NCI-H128 (cell line): ENCODE measurements at regions not wholly inside any gene's neighbourhood (a gene's known extent, or its start where the extent isn't known, plus 50 kb on each side); places are given as distances from the start of the nearest gene placed in this dataset.
"Not testable (repeated sequence)": the region's sequence is repeated elsewhere in the genome, so short reads cannot be mapped to it uniquely, and the experiment has no call there.

Experiments used
- DNase-seq: peaks from one replicate; lab custom pipeline; 2025; ENCODE audit not compliant: unreplicated experiment; lab: John Stamatoyannopoulos, UW

DNA sequence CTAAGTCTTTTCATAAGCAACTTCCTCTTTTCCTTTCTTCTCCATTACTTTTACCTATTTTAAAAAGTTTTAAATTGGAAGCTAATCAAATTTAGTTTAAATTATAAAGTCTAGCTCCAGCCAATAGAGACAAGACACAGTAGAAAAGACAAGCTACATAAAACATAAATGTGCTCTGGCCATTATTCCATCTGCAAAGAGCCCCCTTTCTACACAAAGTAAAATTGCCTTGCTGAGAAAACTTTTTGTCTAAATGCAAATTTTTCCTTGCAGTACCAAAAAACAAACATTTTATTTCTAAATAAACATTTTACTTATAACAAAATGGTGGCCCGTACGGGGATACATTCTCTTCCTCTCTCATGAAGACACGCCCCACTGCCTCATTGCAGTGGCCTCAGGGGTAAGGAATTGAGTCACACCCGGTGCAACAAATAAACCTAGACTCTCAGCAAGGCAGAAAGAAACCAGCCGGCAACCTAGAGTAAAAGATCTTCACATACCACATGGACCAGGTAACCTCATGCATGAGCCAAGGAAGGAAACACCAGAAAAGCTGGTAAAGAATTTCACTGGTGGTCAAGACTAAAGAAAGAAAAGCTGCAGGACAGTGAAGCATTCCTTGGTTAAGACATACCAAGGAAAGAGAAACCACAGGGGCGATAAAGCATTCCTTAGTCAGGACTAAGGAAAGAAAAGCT, 71.6 kb upstream of the ZNF746 start:
- no peak for DNase-seq

DNA sequence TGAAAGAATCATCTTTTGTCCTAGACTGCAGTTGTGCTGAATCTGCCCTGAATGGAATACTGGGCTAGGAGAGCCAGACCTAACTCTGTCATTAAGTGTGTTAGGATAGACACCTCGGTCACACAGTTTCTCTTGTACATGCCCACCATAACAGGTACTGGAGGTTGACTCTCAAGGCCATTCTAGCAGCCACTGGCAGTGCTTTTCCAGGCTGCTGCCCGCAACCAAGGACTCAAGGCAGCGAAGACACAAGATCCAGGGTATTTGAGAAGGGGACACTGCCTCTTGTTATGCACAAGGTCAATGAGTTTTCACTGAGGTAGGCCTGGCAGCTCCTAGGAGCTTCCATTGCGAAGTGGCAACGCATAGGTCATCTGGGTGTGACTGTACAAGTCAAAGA, 70.6 kb upstream of the ZNF746 start:
- DNase-seq, result no peak

DNA sequence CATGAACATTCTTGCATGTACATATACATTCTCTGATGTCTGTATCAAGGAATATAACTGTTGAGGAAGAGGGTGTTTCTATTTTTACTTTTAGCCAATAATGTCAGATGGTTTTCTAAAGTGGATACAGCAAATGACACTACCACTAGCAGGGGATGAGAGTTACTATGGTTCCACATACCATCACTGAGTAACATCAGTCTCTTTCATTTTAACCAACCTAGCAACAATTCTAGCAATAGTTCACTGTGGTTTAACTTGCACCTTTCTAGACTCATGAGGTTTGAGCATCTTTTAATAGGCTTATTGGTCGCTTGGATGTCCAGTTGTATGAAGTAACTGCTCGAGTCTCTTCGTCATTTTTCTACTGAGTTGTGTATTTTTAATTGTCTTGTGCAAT, 68.5 kb upstream of the ZNF746 start:
- DNase-seq, result no peak

DNA sequence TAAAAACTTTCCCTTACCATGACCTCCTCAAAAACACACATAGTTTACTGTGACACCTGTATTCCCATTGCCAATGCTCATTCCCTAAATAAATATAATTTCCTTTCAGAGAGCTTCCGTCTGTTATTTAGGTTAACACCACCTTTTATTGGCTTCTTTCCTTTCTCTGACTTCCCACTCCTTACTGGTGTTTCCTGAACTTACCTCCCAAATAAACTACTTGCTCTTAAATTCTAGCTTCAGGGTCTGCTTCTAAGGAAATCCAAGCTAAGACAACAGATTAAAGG, 67.4 kb upstream of the ZNF746 start:
- no peak for DNase-seq

DNA sequence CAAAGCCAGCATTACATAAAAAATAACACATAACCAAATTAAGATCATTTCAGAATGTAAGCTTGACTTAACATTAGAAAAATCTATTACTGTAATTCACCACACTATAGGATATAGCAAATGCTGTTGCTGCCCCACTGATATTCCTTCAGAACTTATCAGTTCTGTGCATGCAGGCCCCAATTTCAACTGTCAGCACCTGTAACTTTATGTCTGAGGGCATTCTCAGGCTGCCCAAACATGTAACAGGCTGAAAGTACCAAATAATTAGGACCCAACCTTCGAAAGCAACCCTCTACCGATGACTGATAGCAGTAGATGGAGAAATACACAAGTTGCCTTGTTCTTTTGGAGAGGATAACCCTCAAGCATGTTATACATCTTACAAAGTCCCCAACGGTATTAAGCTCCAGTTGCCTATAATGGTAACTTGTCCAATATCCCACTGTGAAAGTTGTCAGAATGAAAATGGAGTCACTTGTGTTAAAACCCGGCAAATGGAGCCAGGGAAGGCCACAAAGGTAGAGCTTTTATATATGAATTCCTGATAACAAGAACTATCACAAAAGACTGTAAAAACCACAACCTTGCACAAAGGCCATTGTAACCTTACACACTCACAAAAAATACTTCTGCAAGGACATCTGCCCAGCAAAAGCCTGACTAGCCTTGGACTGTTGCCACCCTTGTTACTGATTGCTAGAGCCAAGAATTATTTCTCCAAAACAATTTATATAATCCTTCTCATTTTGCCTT, 66.9 kb upstream of the ZNF746 start:
- DNase-seq, result no peak

DNA sequence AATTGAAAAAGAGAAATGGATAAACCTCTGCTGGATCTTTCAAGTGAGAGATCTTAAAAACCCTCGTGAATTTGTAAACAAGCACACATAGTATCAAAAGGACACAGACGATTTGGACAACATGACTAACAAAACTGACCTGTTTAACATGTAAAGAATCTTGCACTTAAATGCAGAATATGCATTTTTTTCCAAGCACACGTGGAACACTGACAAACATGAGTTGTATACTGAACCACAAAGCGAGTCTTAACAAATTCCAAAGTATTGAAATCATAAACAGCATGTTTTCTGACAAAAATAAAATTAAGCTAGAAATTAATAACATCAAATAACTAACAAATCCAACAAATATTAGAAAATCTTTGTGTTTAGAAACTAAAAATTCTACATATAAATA, 65.0 kb upstream of the ZNF746 start:
- DNase-seq, result no peak

DNA sequence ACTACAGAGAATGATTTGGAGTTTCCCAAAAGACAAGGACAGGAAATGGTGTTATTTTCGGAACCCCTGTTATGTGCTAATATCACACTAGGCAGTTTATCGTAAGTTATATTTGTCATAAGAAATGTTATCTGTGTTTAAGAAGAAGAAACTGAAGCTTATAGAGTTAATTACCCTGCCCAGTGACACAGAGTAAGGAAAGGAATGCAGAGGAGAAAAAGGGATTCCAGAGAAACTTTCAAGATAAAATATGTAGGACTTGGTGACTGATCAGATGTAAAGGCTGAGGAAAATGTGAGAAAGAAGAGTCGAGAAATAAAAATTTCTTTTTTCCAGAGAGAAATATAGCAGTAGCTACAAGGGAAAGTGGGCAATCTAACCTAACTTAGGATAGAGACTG, 63.5 kb upstream of the ZNF746 start:
- no peak for DNase-seq

DNA sequence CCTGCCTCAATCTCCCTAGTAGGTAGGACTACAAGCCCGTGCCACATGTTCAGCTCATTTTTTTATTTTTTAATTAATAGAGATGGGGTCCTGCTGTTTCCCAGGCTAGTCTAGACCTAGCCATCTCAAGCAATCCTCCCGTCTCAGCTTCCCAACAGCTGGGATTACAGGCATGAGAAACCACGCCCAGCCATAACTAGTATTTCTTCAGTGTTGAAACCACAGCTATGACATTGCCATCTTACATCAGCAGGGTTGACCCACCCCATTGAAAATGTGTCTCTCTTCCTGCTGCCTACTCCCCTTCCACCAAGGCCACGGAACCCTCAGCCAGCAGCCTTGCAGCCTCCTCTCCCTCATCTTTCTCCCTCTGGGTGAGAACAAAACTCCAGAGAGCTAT, 62.1 kb upstream of the ZNF746 start:
- no peak for DNase-seq

DNA sequence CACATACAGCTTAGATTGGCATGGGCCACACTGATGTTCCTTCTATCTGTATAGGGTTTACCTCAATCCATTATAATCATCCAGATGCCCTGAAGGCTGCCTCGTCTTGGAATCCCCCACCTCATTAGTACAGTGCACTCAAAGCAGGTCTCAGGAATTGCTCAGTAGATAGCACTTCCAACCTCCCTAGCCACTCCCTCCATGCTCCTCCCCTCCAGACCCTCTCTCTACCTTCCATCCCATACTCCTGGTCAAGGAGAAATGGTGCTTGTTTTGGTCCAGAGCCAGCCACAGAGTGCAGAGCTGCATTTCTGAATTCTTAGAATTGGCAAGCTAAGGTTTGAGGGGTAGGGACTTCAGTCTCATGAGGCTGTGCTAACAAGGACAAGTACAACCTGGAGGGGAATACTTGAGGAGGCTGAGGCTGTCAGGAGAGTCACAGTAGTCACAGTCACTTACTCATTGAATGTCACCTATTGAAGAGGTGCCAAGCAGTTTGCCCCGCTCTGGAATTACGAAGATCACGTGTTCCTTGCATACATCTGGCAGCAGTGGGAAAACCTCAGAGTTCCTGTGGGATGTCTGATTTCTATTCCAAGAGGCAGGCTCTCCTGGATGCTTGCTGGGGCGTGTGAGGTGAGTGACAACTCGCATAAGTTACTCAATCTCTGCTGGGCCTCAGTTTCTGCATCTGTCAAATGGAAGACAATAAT, 60.7 kb upstream of the ZNF746 start:
- no peak for DNase-seq

DNA sequence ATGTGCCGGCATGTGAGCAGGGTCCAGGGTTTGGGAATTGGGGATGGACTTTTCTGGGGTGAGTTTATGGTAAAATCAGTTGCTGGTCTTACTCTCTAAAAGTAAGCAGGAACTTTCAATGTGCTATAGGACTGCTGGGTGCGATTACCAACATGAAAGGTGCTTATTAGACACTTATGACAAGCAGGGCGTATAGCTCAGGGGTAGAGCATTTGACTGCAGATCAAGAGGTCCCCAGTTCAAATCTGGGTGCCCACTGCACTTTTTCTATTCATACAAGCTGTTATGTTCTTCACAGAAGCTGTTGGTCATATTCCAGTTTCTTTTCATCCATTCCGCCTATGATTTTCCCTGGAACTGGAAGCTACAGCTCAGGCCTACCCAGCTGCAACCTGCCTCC, 58.9 kb upstream of the ZNF746 start:
- DNase-seq, result not testable (repeated sequence)

DNA sequence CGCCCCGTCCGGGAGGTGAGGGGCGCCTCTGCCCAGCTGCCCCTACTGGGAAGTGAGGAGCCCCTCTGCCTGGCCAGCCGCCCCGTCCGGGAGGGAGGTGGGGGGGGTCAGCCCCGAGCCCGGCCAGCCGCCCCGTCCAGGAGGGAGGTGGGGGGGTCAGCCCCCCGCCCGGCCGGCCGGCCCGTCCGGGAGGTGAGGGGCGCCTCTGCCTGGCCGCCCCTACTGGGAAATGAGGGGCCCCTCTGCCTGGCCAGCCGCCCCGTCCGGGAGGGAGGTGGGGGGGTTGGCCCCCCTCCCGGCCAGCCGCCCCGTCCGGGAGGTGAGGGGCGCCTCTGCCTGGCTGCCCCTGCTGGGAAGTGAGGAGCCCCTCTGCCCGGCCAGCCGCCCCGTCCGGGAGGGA, 57.2 kb upstream of the ZNF746 start:
- not testable (repeated sequence) for DNase-seq

DNA sequence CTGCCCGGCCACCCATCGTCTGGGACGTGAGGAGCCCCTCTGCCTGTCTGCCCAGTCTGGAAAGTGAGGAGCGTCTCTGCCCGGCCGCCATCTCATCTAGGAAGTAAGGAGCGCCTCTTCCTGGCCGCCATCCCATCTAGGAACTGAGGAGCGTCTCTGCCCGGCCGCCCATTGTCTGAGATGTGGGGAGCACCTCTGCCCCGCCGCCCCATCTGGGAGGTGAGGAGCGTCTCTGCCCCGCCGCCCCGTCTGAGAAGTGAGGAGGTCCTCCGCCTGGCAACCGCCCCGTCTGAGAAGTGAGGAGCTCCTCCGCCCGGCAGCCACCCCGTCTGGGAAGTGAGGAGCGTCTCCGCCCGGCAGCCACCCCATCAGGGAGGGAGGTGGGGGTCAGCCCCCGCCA, 56.4 kb upstream of the ZNF746 start:
- DNase-seq, result not testable (repeated sequence)

DNA sequence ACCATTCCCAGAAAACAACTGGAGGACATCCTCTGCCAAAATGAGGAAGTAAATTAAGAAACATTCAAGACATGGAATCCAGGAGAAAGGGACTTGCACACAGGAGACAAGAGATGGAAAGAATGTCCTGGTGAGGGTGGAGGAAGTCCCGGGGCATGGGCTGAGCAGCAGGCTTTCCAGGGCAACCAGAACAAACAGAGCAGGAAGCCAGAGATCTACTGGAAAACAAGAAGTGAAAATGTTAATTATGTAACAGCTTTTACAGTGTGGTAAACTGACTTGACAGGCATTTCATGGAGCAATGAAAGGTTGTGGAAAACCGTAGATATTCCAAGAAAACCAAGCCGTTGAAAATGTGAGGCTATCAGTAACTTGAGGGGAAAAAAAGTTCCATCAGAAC, 55.2 kb upstream of the ZNF746 start:
- no peak for DNase-seq
